Left lung (tissue), 4 donors: ENCODE measurements at regions not wholly inside any gene's neighbourhood (a gene's known extent, or its start where the extent isn't known, plus 50 kb on each side); places are given as distances from the start of the nearest gene placed in this dataset.
"Not testable (repeated sequence)": the region's sequence is repeated elsewhere in the genome, so short reads cannot be mapped to it uniquely, and the experiment has no call there.

Experiments used
- ATAC-seq: fragments of 200-7000 bp; cut with Tn5 transposase; one replicate; pipeline ENCODE4 v1.9.1; 2020; ENCODE audit warnings: moderate library complexity
- DNase-seq, 4 donors: peaks; one replicate each; pipeline ENCODE4 v3.0.0-alpha.2; 2013 to 2020
- H3K27ac ChIP-seq, 2 donors: fragments of 200-600 bp; sonication (generic) in 1 of 2; one replicate each; pipeline versions ENCODE4 v1.5.0 to v1.8.0; 2020 to 2021
- H3K27me3 ChIP-seq, 2 donors: fragments of 200-600 bp; sonication (generic) in 1 of 2; one replicate each; pipeline versions ENCODE4 v1.5.0 to v1.8.0; 2020 to 2021
- H3K36me3 ChIP-seq, 2 donors: fragments of 200-600 bp; sonication (generic) in 1 of 2; one replicate each; pipeline versions ENCODE4 v1.5.0 to v1.8.0; 2020 to 2021
- H3K4me1 ChIP-seq, 2 donors: fragments of 200-600 bp; one replicate each; pipeline ENCODE4 v1.8.0; 2021
- H3K4me3 ChIP-seq, 2 donors: fragments of 200-600 bp; sonication (generic) in 1 of 2; one replicate each; pipeline versions ENCODE4 v1.5.0 to v1.8.0; 2020 to 2021; ENCODE audit warnings: mild to moderate bottlenecking in 1 of 2
- H3K9me3 ChIP-seq, 2 donors: fragments of 200-600 bp; sonication (generic) in 1 of 2; one replicate each; pipeline versions ENCODE4 v1.5.0 to v1.8.0; 2020 to 2021
- intact Hi-C, 2 donors: fragments of 100-400 bp; cut with DNase I; formaldehyde crosslinking; loops; one replicate each; pipeline versions ENCODE4 v1.11.2 to v1.14.2; 2022
- TF ChIP-seq, protein P1 (sequence below), 2 donors: fragments of 200-600 bp; sonication (generic) in 1 of 2; IDR thresholded peaks; one replicate each; pipeline versions ENCODE4 v1.5.0 to v1.8.0; 2021; ENCODE audit warnings: antibody characterized with exemption in 2 of 2
- donor health status: DM: no; HTN: yes; CAD: no.
- donor health status: DM: no; HTN: no; CAD: no.

- H3K36me3 ChIP-seq, result no peaks in the 10 kb centered on the region
- no peak for ATAC-seq
These were observed 85.1 kb upstream of the RELN start for GRCh38 chr7:104074529-104074928.

DNA sequence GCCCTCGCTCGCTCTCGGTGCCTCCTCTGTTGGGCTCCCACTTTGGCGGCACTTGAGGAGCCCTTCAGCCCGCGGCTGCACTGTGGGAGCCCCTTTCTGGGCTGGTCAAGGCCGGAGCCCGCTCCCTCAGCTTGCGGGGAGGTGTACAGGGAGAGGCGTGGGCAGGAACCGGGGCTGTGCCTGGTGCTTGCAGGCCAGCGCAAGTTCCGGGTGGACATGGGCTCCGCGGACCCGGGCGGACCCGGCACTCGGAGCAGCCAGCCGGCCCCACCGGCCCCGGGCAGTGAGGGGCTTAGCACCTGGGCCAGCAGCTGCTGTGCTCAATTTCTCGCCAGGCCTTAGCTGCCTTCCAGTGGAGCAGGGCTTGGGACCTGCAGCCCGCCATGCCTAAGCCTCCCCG, 82.2 kb upstream of the RELN start:
- H3K4me3 ChIP-seq, H3K27me3 ChIP-seq, ATAC-seq, H3K27ac ChIP-seq, H3K4me1 ChIP-seq, intact Hi-C loops, H3K9me3 ChIP-seq, H3K36me3 ChIP-seq: not testable (repeated sequence)
- DNase-seq, result peak in 1 of 4 donors; percentile 73

More at GRCh38 chr7:104074529-104074928, 85.1 kb upstream of the RELN start:
- DNase-seq, result no peak
- H3K4me1 ChIP-seq, result no peaks in the 10 kb centered on the region
- H3K9me3 ChIP-seq, result peaks cover 0 to 7% of the 10 kb centered on the region in 2 donors
- intact Hi-C loops, result no loop called here
- no peak overlapping the region for H3K4me3 ChIP-seq
- no peaks in the 10 kb centered on the region for H3K27me3 ChIP-seq
- H3K27ac ChIP-seq, result no peak overlapping the region
- TF ChIP-seq, protein P1, sequence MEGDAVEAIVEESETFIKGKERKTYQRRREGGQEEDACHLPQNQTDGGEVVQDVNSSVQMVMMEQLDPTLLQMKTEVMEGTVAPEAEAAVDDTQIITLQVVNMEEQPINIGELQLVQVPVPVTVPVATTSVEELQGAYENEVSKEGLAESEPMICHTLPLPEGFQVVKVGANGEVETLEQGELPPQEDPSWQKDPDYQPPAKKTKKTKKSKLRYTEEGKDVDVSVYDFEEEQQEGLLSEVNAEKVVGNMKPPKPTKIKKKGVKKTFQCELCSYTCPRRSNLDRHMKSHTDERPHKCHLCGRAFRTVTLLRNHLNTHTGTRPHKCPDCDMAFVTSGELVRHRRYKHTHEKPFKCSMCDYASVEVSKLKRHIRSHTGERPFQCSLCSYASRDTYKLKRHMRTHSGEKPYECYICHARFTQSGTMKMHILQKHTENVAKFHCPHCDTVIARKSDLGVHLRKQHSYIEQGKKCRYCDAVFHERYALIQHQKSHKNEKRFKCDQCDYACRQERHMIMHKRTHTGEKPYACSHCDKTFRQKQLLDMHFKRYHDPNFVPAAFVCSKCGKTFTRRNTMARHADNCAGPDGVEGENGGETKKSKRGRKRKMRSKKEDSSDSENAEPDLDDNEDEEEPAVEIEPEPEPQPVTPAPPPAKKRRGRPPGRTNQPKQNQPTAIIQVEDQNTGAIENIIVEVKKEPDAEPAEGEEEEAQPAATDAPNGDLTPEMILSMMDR (IDR thresholded peaks at IDR 0.05), result no peak

DNA sequence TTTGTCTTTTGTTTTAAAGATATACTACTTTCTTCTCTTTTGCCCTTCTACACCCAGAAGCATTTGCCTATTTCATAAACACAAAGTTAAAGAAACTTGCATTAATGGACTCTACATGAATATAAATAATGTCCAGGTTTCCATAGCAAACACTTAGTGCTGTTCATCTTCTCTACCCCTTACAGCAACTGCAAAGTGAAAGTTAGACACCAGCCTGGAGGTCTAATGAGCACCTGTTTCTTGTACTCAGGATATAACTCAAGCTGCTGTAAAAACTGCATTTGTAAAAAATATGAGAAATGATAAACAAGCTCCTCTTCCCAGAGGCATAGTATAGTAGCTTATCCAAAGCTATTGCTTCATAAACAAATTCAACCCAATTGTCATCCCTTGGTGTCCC, 76.0 kb upstream of the RELN start:
- no peaks in the 10 kb centered on the region for H3K4me1 ChIP-seq
- no peak overlapping the region for H3K27ac ChIP-seq
- no peak overlapping the region for H3K4me3 ChIP-seq
- DNase-seq (no peak), ATAC-seq (no peak)
- H3K27me3 ChIP-seq, result no peaks in the 10 kb centered on the region
- H3K36me3 ChIP-seq, result no peaks in the 10 kb centered on the region
- H3K9me3 ChIP-seq, result no peaks in the 10 kb centered on the region
- intact Hi-C loops, result no loop called here
- TF ChIP-seq, protein P1 (IDR thresholded peaks at IDR 0.05), result no peak

- no peak overlapping the region for H3K4me3 ChIP-seq
- intact Hi-C loops, result no loop called here
- TF ChIP-seq, protein P1 (IDR thresholded peaks at IDR 0.05), result no peak
- no peaks in the 10 kb centered on the region for H3K9me3 ChIP-seq
- H3K27ac ChIP-seq, result no peak overlapping the region
- no peaks in the 10 kb centered on the region for H3K4me1 ChIP-seq
- ATAC-seq (no peak), DNase-seq (no peak)
- H3K36me3 ChIP-seq, result no peaks in the 10 kb centered on the region
- H3K27me3 ChIP-seq, result no peaks in the 10 kb centered on the region
These were observed 75.5 kb upstream of the RELN start for GRCh38 chr7:104064969-104065387.

DNA sequence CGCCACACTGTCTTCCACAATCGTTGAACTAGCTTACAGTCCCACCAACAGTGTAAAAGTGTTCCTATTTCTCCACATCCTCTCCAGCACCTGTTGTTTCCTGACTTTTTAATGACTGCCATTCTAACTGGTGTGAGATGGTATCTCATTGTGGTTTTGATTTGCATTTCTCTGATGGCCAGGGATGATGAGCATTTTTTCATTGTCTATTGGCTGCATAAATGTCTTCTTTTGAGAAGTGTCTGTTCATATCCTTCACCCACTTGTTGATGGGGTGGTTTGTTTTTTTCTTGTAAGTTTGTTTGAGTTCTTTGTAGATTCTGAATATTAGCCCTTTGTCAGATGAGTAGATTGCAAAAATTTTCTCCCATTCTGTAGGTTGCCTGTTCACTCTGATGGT, 74.3 kb upstream of the RELN start:
- H3K27ac ChIP-seq, H3K9me3 ChIP-seq, H3K4me3 ChIP-seq, intact Hi-C loops, DNase-seq, ATAC-seq, H3K27me3 ChIP-seq, H3K4me1 ChIP-seq, H3K36me3 ChIP-seq: not testable (repeated sequence)

- TF ChIP-seq, protein P1 (IDR thresholded peaks at IDR 0.05), result no peak
- ATAC-seq (no peak), DNase-seq (no peak)
- Histone ChIP-seq H3K36me3 (no peaks in the 10 kb centered on the region), H3K4me1 (no peaks in the 10 kb centered on the region), H3K27me3 (no peaks in the 10 kb centered on the region), H3K4me3 (no peak overlapping the region), H3K27ac (no peak overlapping the region), H3K9me3 (no peaks in the 10 kb centered on the region)
- intact Hi-C loops, result no loop called here
These were observed 72.2 kb upstream of the RELN start for GRCh38 chr7:104061652-104062051.

- H3K27me3 ChIP-seq, DNase-seq, H3K27ac ChIP-seq, H3K4me1 ChIP-seq, H3K36me3 ChIP-seq, H3K4me3 ChIP-seq, intact Hi-C loops, H3K9me3 ChIP-seq, ATAC-seq: not testable (repeated sequence)
These were observed 70.4 kb upstream of the RELN start for GRCh38 chr7:104059837-104060236.
